KBM-7 (cell line): ENCODE measurements at regions not wholly inside any gene's neighbourhood (a gene's known extent, or its start where the extent isn't known, plus 50 kb on each side); places are given as distances from the start of the nearest gene placed in this dataset.
"Not testable (repeated sequence)": the region's sequence is repeated elsewhere in the genome, so short reads cannot be mapped to it uniquely, and the experiment has no call there.

ENCODE experiments used
- DNase-seq: peaks from one replicate; pipeline ENCODE4 v3.0.0-alpha.2; 2015
- in situ Hi-C: fragments of 300-500 bp; cut with MboI; formaldehyde crosslinking; loops from 2 replicates; pipeline ENCODE4 v1.14.3; 2020; ENCODE audit warnings: low sequenced_read_pairs, low pct_unique_long_range_greater_than_20kb, mixed read lengths

DNA sequence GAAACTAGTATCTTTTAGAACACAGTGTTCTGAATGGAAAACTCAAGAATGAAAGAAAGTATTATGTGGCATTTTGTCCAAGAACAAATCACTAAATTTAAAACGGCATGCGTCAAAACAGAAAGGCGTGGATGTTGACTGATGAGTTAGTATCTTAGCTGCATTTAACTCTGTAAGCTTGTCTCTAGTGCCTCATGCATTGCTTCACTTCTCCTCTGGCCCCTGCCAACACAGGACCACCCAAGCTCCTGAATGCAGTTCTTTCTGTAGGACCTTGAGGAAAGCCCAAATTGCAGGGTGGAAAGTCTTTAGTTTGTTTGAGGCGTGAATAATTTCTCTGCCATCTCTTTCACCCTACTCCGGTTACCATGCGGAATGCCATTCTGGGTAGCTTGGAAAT, 632.2 kb downstream of the COL12A1 start:
- in situ Hi-C loops = no loop called here
- DNase-seq = no peak

GRCh38 chr6:74570044-74570443, 635.8 kb downstream of the COL12A1 start:
- DNase-seq = no peak
- in situ Hi-C loops = no loop called here

DNA sequence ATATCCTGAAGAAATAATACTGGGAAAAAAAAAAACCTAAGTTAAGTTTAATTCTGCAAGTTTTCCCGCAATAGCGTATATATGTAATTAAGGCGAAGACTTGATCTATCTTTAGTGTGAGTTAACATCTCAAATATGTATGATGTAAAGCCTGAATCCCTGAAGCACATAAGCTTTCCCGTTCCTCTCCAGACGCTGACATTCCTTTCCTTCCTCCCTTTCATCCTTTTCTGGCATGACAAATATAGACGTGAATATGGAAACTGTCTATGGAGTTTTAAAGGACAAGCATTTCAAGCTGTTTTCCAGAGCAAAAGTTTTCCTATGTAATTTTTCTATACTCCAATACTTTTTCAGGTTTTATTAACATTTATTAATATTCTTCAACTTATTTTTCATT, 637.0 kb downstream of the COL12A1 start:
- in situ Hi-C loops = no loop called here
- no peak for DNase-seq

DNA sequence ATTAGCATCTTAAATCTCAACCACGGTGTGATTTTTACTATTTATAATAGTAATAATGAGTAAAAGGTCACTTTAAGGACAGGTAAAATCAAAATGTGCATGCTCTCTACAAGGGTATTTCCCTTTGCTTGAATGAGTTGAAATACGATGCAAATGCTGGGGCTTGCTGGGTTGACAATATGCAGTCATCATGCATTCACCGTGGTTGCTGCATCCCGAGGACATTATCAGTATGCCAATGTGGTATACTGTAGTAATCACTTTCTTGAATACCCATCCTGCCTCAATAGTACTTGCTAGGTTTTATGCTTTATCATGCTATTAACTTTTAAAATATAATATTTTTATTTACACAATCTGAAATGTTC, 637.9 kb downstream of the COL12A1 start:
- DNase-seq, in situ Hi-C loops: not testable (repeated sequence)

DNA sequence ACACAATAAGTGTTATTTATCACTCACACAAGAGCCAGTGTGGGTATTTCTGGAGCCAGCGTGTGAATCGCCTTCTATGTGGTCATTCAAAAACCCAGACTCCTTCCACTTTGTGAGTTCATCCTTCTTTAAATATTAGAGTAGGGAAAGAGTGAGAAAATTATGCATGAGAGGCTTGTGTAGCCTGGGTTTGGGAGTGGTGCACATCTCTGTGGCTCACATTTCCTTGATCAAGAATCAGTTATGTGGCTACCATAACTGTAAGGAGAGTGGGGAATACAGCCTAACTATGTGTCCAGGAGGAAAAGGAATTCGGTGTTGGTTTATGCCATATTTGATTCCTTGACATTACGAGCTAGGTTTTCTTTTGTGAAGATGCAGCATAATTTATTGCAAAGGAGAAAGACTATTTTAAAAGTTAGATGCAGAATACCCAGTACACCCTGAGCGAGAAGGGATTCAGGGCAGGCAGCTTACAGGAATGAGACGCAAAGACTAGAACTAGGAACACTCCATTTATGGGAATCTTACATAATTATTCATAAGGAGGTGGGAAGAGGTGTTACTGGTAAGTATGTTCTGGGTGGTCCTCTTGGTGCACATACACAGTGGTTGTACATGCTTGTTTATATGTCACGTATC, 638.5 kb downstream of the COL12A1 start:
- DNase-seq = no peak
- in situ Hi-C loops = no loop called here

- in situ Hi-C loops = no loop called here
These were observed 648.6 kb downstream of the COL12A1 start for GRCh38 chr6:74557236-74557635.

DNA sequence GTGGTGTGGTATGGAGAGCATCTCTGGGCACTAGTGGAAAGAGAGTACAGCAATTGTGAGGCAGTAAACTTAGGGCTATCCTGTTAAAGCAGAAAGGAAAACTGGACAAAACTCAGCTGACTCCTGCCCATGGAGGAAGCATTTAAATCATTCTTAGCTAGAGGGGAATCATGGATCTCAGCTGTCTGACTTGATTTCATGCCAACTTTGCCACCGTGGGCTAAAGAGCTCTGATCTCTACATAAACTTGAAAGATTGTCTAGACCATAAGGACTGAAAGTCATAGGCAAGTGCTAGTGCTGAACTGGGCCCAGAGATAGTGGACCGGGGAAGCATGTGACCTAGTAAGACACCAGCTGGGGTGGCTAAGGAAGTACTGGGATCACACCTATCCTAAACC, 651.8 kb downstream of the COL12A1 start:
- in situ Hi-C loops = no loop called here

More at GRCh38 chr6:74557236-74557635, 648.6 kb downstream of the COL12A1 start:
- no peak for DNase-seq

DNA sequence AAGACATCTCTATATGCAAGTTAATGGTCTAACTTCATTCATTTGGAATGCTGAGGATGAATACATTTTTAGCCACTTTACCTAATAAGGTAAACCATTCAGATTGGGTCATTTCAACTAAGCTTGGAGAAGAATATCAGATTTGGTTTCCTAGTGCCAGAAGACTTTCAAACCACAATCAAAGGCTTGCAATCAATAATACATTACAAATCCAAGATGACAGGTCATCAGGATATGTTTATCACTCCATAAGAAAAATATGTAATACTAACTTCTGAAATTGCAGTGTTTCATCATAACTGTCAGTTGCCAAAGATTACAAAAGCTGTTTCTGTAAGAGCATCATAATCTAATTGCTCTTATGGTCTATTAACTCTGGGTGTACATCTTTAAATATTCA, 654.0 kb downstream of the COL12A1 start:
- in situ Hi-C loops = no loop called here
- DNase-seq = no peak

More for the DNA sequence above, 651.8 kb downstream of the COL12A1 start:
- DNase-seq = no peak

DNA sequence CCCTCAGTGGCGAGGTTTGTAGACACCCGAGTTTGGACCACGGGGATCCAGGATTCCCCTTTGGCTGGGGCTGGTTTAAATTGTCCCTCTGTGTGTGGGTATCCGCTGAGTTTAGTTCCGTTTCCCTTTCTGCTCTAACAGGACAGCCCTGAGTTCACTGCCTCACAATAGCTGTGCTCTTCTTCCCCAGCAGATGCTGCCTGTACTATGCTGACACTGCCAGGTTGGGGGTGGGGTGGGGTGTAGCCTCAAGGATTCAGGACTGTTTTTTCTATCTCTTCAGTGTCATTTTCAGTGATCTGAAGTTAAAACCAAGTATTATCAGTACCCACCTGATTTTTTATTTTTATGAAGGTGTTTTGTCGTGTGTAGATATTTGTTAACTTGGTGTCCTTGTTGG, 655.0 kb downstream of the COL12A1 start:
- in situ Hi-C loops = no loop called here
- no peak for DNase-seq

GRCh38 chr6:74549746-74550145, 656.1 kb downstream of the COL12A1 start:
- in situ Hi-C loops = no loop called here
- no peak for DNase-seq

DNA sequence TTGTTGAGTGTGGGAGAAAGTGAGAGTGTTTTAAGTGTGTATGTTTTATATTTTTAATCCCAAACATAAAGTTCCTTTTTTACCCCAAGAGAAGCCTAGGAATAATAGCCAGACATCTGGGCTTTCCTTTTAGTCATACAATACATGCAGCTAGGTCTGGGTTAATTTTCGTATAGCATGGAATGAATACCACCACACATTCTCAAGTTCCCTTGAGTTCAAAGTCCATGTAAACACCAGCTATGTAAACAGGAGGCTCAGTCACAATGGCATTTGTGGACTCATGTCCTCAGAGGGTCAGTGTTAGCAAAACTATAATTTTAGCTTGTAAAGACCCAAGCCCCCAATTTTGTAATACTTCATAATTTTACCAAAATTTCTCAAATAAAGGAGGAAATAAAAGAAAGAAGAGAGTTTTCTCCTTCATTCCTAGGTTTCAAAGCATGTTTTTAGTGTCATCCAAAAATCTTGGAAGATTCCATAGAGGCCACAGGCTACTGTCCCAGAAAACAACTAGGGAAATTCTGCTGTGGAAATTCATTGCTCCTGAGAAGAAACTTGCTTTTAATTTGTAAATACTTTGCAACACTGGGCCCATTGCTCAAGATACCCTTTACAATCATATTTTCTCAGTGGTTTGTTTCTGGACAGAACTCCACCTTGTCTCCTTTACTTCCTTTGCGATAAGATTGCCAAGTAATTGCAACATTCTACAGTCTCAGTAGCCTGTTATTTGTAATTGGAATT, 671.2 kb downstream of the COL12A1 start:
- DNase-seq = no peak
- in situ Hi-C loops = no loop called here

DNA sequence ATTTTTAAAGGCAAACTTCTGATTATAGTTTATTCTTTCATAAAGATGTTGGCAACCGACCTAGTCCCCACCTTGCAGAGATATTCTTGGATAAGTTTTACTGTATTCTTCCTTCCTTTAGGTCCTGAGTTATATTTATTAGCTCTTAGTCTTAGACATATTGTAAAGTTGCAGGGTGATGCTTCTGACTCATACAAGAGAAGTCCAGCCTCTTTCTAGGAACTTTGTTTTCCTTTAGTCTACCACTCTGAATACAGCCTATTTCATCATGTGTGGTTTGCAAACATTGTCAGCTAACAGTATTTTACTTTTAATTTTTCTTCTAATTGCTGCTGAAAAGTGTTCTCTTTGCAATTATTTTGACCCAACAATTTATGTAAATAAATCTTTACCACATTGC, 686.7 kb downstream of the COL12A1 start:
- in situ Hi-C loops = no loop called here
- no peak for DNase-seq

DNA sequence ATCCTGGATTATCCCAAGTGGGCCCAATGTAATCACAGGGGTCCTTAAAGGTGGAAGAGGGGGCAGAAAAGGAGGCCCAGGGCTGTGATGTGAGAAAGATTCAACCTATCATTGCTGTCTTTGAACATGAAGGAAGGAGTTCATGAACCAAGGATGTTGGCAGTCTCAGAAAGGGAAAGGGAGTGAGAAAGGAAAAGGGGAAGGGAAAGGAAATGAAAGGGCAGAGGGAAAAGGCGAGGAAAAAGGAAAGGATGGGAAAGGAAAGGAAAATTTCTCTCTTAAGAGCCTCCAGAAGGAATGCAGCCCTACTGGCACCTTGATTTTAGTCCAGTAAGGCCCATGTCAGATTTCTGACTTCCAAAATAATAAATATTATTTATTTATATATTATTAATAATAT, 687.8 kb downstream of the COL12A1 start:
- in situ Hi-C loops = no loop called here

GRCh38 chr6:74510878-74511277, 695.0 kb downstream of the COL12A1 start:
- DNase-seq = no peak
- in situ Hi-C loops = no loop called here

More for the DNA sequence above, 687.8 kb downstream of the COL12A1 start:
- no peak for DNase-seq

GRCh38 chr6:74507649-74508048, 698.2 kb downstream of the COL12A1 start:
- in situ Hi-C loops = no loop called here
- DNase-seq = no peak

DNA sequence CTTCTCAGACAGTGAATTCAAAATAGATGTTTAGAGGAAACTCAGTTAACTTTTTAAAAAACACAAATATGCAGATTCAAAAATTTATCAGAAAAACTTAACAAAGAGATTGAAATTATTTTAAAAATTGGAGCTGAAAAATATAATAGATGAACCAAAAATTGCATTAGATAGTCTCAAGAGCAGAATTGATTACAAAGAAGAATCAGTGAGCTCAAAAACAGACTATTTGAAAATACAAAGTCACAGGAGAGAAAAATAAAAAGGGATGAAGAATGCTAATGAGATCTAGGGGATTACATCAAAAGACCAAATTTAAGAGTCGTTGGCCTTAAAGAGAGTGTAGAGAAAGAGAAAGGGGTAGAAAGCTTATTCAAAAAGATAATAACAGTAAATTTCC, 700.5 kb downstream of the COL12A1 start:
- in situ Hi-C loops = no loop called here
- DNase-seq = peak; percentile 10

DNA sequence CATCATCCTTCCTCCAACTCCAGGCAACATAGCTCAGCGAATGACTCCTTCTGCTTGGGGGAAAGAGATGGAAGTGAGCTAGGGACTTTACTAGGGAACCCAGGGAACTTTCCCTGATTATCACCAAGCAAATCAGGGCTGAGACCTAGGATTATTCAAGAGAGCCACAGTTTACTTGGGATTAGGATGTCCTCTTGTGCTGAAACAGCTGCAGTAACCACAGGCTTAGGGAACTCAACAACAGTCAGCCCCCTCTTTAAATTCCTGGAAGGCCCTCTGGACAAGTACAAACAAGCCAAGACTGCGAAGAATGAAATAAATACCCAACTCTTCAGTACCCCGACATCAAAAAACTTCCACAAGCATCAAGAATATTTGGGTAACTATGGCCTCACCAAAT, 700.9 kb downstream of the COL12A1 start:
- in situ Hi-C loops = no loop called here
- DNase-seq = no peak

DNA sequence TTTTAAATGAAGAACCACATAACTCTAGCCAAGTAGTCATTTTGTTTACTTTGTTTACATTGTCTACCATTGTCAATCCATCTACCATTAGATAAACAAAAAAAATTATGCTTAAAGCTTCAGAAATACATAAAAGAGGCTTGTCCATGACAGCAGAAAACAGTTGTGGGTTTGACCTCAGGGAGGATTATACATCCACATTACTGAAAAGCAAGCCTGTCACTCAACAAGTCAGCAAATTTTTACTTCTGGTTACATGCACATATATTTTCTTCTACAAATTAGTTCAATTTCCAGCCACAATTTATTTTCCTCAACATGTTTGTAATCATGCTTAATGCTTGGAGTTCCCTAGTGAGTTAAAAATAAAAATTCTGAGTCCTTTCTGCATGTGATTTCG, 713.3 kb downstream of the COL12A1 start:
- in situ Hi-C loops = no loop called here

GRCh38 chr6:74491844-74492374, 713.9 kb downstream of the COL12A1 start:
- no peak for DNase-seq
- in situ Hi-C loops = no loop called here

More for the DNA sequence above, 713.3 kb downstream of the COL12A1 start:
- DNase-seq = no peak

GRCh38 chr6:74488726-74489125, 717.1 kb downstream of the COL12A1 start:
- DNase-seq, in situ Hi-C loops: not testable (repeated sequence)

DNA sequence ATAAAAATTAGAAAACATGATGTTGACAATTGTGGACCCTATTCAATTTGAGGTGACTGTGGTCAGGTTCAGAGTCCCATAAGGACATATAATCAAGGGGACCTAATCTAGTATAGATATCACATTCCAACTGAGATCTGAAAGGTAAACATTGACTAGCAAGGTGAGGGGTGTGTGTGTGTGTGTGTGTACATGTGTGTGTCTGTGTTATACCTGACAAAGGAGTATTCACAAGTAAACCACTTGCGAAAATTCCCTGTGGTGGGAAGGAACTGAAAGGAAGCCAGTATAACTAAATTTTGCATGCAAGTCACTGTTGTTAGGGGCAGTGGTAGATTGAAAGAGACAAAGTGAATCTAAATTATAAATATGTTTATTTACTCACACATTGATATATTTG, 723.7 kb downstream of the COL12A1 start:
- DNase-seq = no peak
- in situ Hi-C loops = no loop called here
